ENCODE measurements at regions not wholly inside any gene's neighbourhood (a gene's known extent, or its start where the extent isn't known, plus 50 kb on each side); places are given as distances from the start of the nearest gene placed in this dataset.

DNA sequence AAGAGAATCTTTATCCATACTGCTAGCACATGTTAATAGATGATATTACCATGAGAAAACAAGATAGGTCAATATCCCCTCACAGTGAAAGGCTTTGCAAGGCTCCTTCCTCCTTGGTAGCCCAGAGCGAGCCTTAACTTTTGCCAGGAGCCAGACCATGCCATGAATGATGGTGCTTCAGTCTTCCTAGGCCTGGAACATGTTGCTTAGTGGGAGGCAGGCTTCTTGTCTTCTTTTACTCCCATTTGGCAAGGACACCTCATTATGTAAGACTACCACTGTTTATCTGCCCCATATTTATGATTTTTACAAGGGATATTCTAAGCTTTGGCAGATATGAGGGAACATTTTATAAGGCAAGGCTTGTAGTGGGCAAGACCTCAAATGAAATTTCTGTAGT, 90.8 kb downstream of the GJA1 start:
- ATAC-seq (no peak), DNase-seq (ENCODE audit: low read depth, low spot score) (no peak)
- in situ Hi-C loops (cut with HindIII; ENCODE audit: low pct_unique_long_range_greater_than_20kb, low sequenced_read_pairs) = no loop called here
- ChIA-PET POLR2A (no interaction called here), CTCF (no interaction called here)
- intact Hi-C loops (cut with micrococcal nuclease; ENCODE audit: unreplicated experiment) = no loop called here
- H3K4me1 ChIP-seq (ENCODE audit: control insufficient read depth, insufficient read depth, low read length) = no peaks in the 10 kb centered on the region
- BruUV-seq (replicated peaks) = no TSS peak
- H3K27me3 ChIP-seq (ENCODE audit: control insufficient read depth, insufficient read depth, low read length) = no peaks in the 10 kb centered on the region
- H3K36me3 ChIP-seq (ENCODE audit: control insufficient read depth, insufficient read depth, low read length) = no peaks in the 10 kb centered on the region
- H3K4me3 ChIP-seq (ENCODE audit: low read depth in 2 of 2, low read length in 2 of 2) = no peak overlapping the region
- no peak overlapping the region for H3K27ac ChIP-seq (ENCODE audit: low read length)
- H3K9me3 ChIP-seq (ENCODE audit: control insufficient read depth, insufficient read depth, low read depth, low read length) = no peaks in the 10 kb centered on the region
- TF ChIP-seq SIN3A (IDR thresholded peaks at IDR 0.05; ENCODE audit: borderline replicate concordance, insufficient read depth, low read depth, low read length) = no peak
- TF ChIP-seq POLR2AphosphoS5 (IDR thresholded peaks at IDR 0.05; ENCODE audit: low read depth, low read length) = no peak
- no peak for TF ChIP-seq TCF7L2 (IDR thresholded peaks at IDR 0.05; ENCODE audit: low read depth, low read length)
- TF ChIP-seq, protein P1, sequence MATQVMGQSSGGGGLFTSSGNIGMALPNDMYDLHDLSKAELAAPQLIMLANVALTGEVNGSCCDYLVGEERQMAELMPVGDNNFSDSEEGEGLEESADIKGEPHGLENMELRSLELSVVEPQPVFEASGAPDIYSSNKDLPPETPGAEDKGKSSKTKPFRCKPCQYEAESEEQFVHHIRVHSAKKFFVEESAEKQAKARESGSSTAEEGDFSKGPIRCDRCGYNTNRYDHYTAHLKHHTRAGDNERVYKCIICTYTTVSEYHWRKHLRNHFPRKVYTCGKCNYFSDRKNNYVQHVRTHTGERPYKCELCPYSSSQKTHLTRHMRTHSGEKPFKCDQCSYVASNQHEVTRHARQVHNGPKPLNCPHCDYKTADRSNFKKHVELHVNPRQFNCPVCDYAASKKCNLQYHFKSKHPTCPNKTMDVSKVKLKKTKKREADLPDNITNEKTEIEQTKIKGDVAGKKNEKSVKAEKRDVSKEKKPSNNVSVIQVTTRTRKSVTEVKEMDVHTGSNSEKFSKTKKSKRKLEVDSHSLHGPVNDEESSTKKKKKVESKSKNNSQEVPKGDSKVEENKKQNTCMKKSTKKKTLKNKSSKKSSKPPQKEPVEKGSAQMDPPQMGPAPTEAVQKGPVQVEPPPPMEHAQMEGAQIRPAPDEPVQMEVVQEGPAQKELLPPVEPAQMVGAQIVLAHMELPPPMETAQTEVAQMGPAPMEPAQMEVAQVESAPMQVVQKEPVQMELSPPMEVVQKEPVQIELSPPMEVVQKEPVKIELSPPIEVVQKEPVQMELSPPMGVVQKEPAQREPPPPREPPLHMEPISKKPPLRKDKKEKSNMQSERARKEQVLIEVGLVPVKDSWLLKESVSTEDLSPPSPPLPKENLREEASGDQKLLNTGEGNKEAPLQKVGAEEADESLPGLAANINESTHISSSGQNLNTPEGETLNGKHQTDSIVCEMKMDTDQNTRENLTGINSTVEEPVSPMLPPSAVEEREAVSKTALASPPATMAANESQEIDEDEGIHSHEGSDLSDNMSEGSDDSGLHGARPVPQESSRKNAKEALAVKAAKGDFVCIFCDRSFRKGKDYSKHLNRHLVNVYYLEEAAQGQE (IDR thresholded peaks at IDR 0.05; ENCODE audit: insufficient read depth in 1 of 2, low read depth in 2 of 2, low read length in 1 of 2) = no peak

DNA sequence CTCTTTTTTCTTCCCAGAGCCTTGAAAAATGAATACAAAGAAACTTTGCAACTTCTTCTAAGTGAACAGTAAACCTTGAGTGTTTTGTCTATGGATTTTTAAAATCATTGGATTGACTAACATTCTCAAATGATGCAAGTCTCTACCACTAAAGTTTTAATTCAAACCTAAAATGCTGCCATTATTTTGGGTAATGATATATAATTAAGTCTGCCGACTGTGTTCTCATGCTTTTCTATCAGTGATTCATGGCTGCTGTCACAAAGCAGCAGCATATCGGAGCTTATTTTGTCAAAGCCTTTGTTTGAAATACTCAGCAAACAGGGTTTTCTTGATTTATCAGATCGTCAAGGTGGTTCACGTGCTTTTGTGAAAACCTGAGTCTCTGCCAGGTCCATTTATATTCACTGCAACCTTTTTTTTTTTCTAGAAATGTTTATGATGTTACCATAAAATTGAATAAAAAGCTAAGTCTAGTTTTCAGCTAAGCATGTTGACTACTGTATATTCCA, 96.3 kb downstream of the GJA1 start:
- CTCF ChIA-PET = interaction anchor here (0.6 kb wide), 1 partner anchor 1529 kb away, joined by 3 read pairs; no protein-coding TSS in a partner anchor
- in situ Hi-C loops (cut with HindIII; ENCODE audit: low pct_unique_long_range_greater_than_20kb, low sequenced_read_pairs) (no loop called here), intact Hi-C loops (cut with micrococcal nuclease; ENCODE audit: unreplicated experiment) (no loop called here)
- DNase-seq (ENCODE audit: low read depth, low spot score) (no peak), ATAC-seq (no peak)
- TF ChIP-seq, protein P1 (IDR thresholded peaks at IDR 0.05; ENCODE audit: insufficient read depth in 1 of 2, low read depth in 2 of 2, low read length in 1 of 2) = no peak
- TF ChIP-seq, protein P2, sequence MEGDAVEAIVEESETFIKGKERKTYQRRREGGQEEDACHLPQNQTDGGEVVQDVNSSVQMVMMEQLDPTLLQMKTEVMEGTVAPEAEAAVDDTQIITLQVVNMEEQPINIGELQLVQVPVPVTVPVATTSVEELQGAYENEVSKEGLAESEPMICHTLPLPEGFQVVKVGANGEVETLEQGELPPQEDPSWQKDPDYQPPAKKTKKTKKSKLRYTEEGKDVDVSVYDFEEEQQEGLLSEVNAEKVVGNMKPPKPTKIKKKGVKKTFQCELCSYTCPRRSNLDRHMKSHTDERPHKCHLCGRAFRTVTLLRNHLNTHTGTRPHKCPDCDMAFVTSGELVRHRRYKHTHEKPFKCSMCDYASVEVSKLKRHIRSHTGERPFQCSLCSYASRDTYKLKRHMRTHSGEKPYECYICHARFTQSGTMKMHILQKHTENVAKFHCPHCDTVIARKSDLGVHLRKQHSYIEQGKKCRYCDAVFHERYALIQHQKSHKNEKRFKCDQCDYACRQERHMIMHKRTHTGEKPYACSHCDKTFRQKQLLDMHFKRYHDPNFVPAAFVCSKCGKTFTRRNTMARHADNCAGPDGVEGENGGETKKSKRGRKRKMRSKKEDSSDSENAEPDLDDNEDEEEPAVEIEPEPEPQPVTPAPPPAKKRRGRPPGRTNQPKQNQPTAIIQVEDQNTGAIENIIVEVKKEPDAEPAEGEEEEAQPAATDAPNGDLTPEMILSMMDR (IDR thresholded peaks at IDR 0.05) = no peak
- TF ChIP-seq SIN3A (IDR thresholded peaks at IDR 0.05; ENCODE audit: borderline replicate concordance, insufficient read depth, low read depth, low read length) (no peak), POLR2AphosphoS5 (IDR thresholded peaks at IDR 0.05; ENCODE audit: low read depth, low read length) (no peak), TCF7L2 (IDR thresholded peaks at IDR 0.05; ENCODE audit: low read depth, low read length) (no peak)
- Histone ChIP-seq H3K27me3 (ENCODE audit: control insufficient read depth, insufficient read depth, low read length) (no peaks in the 10 kb centered on the region), H3K36me3 (ENCODE audit: control insufficient read depth, insufficient read depth, low read length) (no peaks in the 10 kb centered on the region), H3K9me3 (ENCODE audit: control insufficient read depth, insufficient read depth, low read depth, low read length) (no peaks in the 10 kb centered on the region), H3K4me1 (ENCODE audit: control insufficient read depth, insufficient read depth, low read length) (no peaks in the 10 kb centered on the region), H3K4me3 (ENCODE audit: low read depth in 2 of 2, low read length in 2 of 2) (no peak overlapping the region), H3K27ac (ENCODE audit: low read length) (no peak overlapping the region)
- no TSS peak for BruUV-seq (replicated peaks)
- POLR2A ChIA-PET = interaction anchor here (0.6 kb wide), 1 partner anchor 13 kb away, joined by 4 read pairs; no protein-coding TSS in a partner anchor

All from Panc1 (cell line).